Central memory CD8-positive, alpha-beta T cell (primary cell): ENCODE measurements at regions not wholly inside any gene's neighbourhood (a gene's known extent, or its start where the extent isn't known, plus 50 kb on each side); places are given as distances from the start of the nearest gene placed in this dataset.

Source experiments
- ATAC-seq: fragments of 150-1000 bp; cut with Tn5 transposase; replicated peaks from 2 replicates; pipeline ENCODE4 v1.10.0; 2022; ENCODE audit warnings: mild to moderate bottlenecking, moderate FRiP score, moderate number of reproducible peaks; ENCODE audit not compliant: poor library complexity, severe bottlenecking; ENCODE audit errors: extremely low read depth
- DNase-seq, 2 donors: peaks; one replicate each; pipeline ENCODE4 v3.0.0; 2021; ENCODE audit warnings: low spot score in 2 of 2
- H3K27ac Mint-ChIP-seq: one replicate; pipeline ENCODE4 v1.8.0; 2022; ENCODE audit warnings: low read depth, mild to moderate bottlenecking, moderate library complexity, mixed read lengths
- H3K27me3 Mint-ChIP-seq: one replicate; pipeline ENCODE4 v1.8.0; 2022; ENCODE audit warnings: mixed read lengths
- H3K36me3 Mint-ChIP-seq: one replicate; pipeline ENCODE4 v1.8.0; 2022; ENCODE audit warnings: mild to moderate bottlenecking, moderate library complexity, mixed read lengths; ENCODE audit not compliant: insufficient read depth
- H3K4me1 Mint-ChIP-seq: one replicate; pipeline ENCODE4 v1.8.0; 2022; ENCODE audit warnings: mixed read lengths
- H3K4me3 Mint-ChIP-seq: one replicate; pipeline ENCODE4 v1.8.0; 2022; ENCODE audit warnings: mild to moderate bottlenecking, moderate library complexity, mixed read lengths
- H3K9me3 Mint-ChIP-seq: one replicate; pipeline ENCODE4 v1.8.0; 2022; ENCODE audit warnings: mixed read lengths

DNA sequence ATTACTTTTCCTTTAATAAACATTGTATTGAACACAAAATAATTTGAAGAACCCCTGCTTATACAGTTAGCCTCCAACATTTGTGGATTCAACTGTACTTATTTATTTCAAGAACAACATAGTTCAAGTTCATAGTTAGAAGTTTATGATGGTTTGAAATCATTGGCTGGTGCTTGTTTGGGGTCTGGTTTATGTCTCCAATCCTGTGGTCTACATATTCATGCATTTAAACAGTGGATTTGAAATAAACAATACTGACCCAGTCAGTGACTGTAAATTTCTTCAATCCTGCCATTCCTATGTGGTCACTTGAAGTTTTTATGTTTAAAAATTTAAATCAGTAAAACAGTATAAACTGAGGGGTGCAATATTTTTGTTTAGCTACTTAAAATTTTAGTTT lies 145.1 kb upstream of the TRPC7 start:
- ATAC-seq (no peak), DNase-seq (no peak)
- Mint-ChIP-seq H3K36me3 (no peaks in the 10 kb centered on the region), H3K4me3 (no peak overlapping the region), H3K27me3 (no peaks in the 10 kb centered on the region), H3K9me3 (peaks cover 5% of the 10 kb centered on the region), H3K27ac (no peak overlapping the region), H3K4me1 (no peaks in the 10 kb centered on the region)

- peaks cover 2% of the 10 kb centered on the region for H3K36me3 Mint-ChIP-seq
Observed at GRCh38 chr5:136506131-136506530, 140.8 kb upstream of the TRPC7 start.

DNA sequence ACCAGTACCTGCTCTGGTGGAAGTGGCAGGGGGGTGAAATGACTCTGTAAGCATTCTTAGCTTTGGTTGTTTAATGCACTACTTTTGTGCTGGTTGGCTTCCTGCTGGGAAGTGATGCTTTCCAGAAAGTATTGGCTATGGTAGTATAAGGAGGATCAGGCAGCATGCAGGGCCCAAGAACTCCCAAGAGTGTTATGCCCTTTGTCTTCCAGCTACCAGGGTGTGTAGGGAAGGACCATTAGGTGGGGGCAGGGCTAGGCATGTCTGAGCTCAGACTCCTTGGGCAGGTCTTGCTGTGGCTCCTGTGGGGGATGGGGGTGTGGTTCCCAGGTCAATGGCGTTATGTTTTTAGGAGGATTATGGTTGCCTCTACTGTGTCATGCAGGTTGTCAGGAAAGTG lies 135.8 kb upstream of the TRPC7 start:
- peaks cover 11% of the 10 kb centered on the region for H3K9me3 Mint-ChIP-seq
- no peak for DNase-seq
- ATAC-seq: no peak
- peaks cover 15% of the 10 kb centered on the region for H3K27me3 Mint-ChIP-seq
- peaks cover 2% of the 10 kb centered on the region for H3K36me3 Mint-ChIP-seq
- no peak overlapping the region for H3K27ac Mint-ChIP-seq
- H3K4me3 Mint-ChIP-seq: no peak overlapping the region
- no peaks in the 10 kb centered on the region for H3K4me1 Mint-ChIP-seq

More at GRCh38 chr5:136506131-136506530, 140.8 kb upstream of the TRPC7 start:
- H3K27me3 Mint-ChIP-seq: peaks cover 11% of the 10 kb centered on the region
- H3K4me3 Mint-ChIP-seq: no peak overlapping the region
- H3K27ac Mint-ChIP-seq: no peak overlapping the region
- H3K9me3 Mint-ChIP-seq: no peaks in the 10 kb centered on the region
- no peak for ATAC-seq
- DNase-seq: no peak
- no peaks in the 10 kb centered on the region for H3K4me1 Mint-ChIP-seq

DNA sequence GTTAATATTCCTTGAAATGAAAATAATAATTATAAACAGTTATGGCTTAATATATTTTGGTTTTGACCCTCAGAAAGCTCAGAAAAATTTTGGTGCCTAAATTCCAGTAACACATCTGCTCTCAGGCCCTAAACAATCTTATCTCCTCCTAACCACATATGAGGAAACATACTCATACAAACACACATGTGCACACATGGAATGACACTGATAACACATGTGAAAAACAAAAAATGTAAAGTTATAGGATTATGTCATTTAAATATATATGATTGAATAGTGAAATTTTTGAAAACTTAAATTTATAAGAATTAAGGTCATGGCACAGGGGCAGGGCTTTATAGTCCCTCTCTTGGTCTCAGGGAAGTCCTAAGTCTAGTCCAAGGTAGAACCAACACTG lies 127.2 kb upstream of the TRPC7 start:
- H3K27me3 Mint-ChIP-seq: no peaks in the 10 kb centered on the region
- H3K4me3 Mint-ChIP-seq: no peak overlapping the region
- H3K4me1 Mint-ChIP-seq: no peaks in the 10 kb centered on the region
- DNase-seq (no peak), ATAC-seq (no peak)
- H3K9me3 Mint-ChIP-seq: peaks cover 6% of the 10 kb centered on the region
- H3K36me3 Mint-ChIP-seq: no peaks in the 10 kb centered on the region
- H3K27ac Mint-ChIP-seq: no peak overlapping the region

DNA sequence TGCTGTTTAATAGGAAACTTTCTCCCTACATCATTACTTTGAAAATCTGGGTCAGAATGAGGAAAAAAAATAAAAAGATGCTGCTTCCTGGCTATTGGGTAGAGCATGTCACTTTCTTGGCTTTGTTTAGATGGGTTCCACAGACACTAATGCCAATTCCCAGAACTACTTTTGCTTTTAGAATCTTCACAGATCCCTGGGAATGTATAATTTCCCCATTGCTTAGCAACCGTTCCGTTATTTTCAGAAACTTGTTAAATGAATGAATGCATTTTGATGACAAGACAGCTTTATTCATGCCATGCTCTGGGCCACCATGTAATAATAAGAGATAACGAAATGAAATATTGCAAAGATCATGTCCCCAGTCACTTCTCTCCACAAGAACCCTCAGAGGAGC lies 126.5 kb upstream of the TRPC7 start:
- no peaks in the 10 kb centered on the region for H3K36me3 Mint-ChIP-seq
- no peak overlapping the region for H3K4me3 Mint-ChIP-seq
- no peak for DNase-seq

DNA sequence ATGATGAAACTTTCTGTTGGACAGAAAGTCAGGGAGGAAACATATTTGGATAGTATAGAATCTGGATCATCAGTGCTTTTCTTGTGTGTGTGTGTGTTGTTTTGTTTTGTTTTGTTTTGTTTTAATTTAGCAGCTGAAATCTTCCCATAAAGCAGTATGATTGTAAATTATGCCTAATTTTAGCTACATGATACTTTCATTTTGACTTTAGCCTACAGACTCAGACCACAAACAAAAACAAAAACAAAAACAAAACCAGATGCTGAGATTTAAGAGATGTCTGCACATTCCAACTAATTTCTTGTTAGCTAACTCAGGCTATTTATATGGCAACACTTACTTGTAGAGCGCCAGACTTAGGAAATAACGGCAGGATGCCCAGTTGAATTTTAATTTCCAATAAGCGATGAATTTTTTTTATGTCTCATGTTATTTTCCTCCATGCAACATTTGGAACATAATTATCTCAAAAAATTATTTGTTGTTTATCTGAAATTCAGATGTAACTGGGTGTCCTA lies 119.5 kb upstream of the TRPC7 start:
- Mint-ChIP-seq H3K36me3 (no peaks in the 10 kb centered on the region), H3K9me3 (no peaks in the 10 kb centered on the region), H3K4me1 (no peaks in the 10 kb centered on the region), H3K27me3 (no peaks in the 10 kb centered on the region), H3K4me3 (no peak overlapping the region), H3K27ac (no peak overlapping the region)
- ATAC-seq (no peak), DNase-seq (no peak)

More for the DNA sequence above, 126.5 kb upstream of the TRPC7 start:
- Mint-ChIP-seq H3K27me3 (no peaks in the 10 kb centered on the region), H3K27ac (no peak overlapping the region), H3K4me1 (no peaks in the 10 kb centered on the region), H3K9me3 (no peaks in the 10 kb centered on the region)
- no peak for ATAC-seq

DNA sequence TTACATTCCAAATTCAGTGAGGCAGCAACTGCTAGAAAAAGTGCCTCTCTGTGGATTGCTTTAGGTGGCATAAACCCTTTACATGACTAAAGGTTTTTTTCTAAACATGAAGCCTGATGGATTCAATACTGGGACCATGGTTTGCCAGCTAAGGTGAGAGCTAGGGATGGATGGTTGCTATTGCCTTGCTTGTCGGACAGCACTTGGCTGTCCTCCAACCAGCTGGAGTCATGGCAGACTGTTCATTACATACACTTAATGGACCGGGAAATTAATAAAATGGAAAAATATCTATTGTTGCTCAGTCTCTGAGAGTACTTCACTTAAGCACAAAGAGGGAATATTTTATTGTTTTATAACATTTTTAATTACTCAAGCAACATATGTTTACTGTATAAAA lies 116.9 kb upstream of the TRPC7 start:
- no peak overlapping the region for H3K27ac Mint-ChIP-seq
- no peaks in the 10 kb centered on the region for H3K36me3 Mint-ChIP-seq
- H3K27me3 Mint-ChIP-seq: no peaks in the 10 kb centered on the region
- H3K4me1 Mint-ChIP-seq: no peaks in the 10 kb centered on the region
- H3K4me3 Mint-ChIP-seq: no peak overlapping the region
- no peak for ATAC-seq
- no peaks in the 10 kb centered on the region for H3K9me3 Mint-ChIP-seq
- DNase-seq: no peak

DNA sequence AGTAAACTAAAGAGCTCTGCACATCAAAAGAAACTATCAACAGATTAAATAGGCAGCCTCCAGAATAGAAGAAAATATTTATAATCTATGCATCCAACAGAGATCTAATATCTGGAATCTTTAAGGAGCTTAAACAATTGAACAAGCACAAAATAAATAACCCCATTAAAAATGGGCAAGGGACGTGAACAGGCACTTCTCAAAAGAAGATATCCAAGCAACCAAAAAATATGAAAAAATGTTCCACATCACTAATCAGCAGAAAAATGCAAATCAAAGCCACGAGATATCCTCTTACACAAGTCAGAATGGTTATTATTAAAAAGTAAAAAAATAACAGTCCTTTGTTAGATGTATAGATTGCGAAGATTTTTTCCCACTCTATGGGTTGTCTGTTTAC lies 109.1 kb upstream of the TRPC7 start:
- H3K36me3 Mint-ChIP-seq: no peaks in the 10 kb centered on the region
- DNase-seq (no peak), ATAC-seq (no peak)
- no peak overlapping the region for H3K4me3 Mint-ChIP-seq
- no peak overlapping the region for H3K27ac Mint-ChIP-seq
- H3K9me3 Mint-ChIP-seq: peaks cover 6% of the 10 kb centered on the region
- peaks cover 22% of the 10 kb centered on the region for H3K27me3 Mint-ChIP-seq
- no peaks in the 10 kb centered on the region for H3K4me1 Mint-ChIP-seq

- peaks cover 5% of the 10 kb centered on the region for H3K9me3 Mint-ChIP-seq
- H3K4me3 Mint-ChIP-seq: no peak overlapping the region
- ATAC-seq (no peak), DNase-seq (no peak)
- H3K27ac Mint-ChIP-seq: no peak overlapping the region
- H3K36me3 Mint-ChIP-seq: no peaks in the 10 kb centered on the region
- H3K27me3 Mint-ChIP-seq: peaks cover 14% of the 10 kb centered on the region
- H3K4me1 Mint-ChIP-seq: no peaks in the 10 kb centered on the region
Observed at GRCh38 chr5:136467632-136468031, 102.3 kb upstream of the TRPC7 start.

GRCh38 chr5:136466041-136466415 lies 100.7 kb upstream of the TRPC7 start:
- DNase-seq: no peak
- H3K4me1 Mint-ChIP-seq: no peaks in the 10 kb centered on the region
- no peaks in the 10 kb centered on the region for H3K9me3 Mint-ChIP-seq
- no peak overlapping the region for H3K4me3 Mint-ChIP-seq
- no peaks in the 10 kb centered on the region for H3K36me3 Mint-ChIP-seq
- peaks cover 8% of the 10 kb centered on the region for H3K27me3 Mint-ChIP-seq
- no peak overlapping the region for H3K27ac Mint-ChIP-seq
- no peak for ATAC-seq

- no peak for ATAC-seq
- H3K4me1 Mint-ChIP-seq: no peaks in the 10 kb centered on the region
- no peaks in the 10 kb centered on the region for H3K27me3 Mint-ChIP-seq
- H3K4me3 Mint-ChIP-seq: no peak overlapping the region
- H3K36me3 Mint-ChIP-seq: no peaks in the 10 kb centered on the region
- DNase-seq: no peak
- no peaks in the 10 kb centered on the region for H3K9me3 Mint-ChIP-seq
- H3K27ac Mint-ChIP-seq: no peak overlapping the region
Observed at GRCh38 chr5:136458481-136458880, 93.1 kb upstream of the TRPC7 start.

GRCh38 chr5:136457390-136458013 lies 92.2 kb upstream of the TRPC7 start:
- ATAC-seq: no peak
- H3K27me3 Mint-ChIP-seq: no peaks in the 10 kb centered on the region
- H3K4me1 Mint-ChIP-seq: no peaks in the 10 kb centered on the region
- no peaks in the 10 kb centered on the region for H3K9me3 Mint-ChIP-seq
- DNase-seq: no peak
- H3K27ac Mint-ChIP-seq: no peak overlapping the region
- H3K36me3 Mint-ChIP-seq: no peaks in the 10 kb centered on the region
- H3K4me3 Mint-ChIP-seq: no peak overlapping the region

- no peak overlapping the region for H3K27ac Mint-ChIP-seq
- DNase-seq (no peak), ATAC-seq (no peak)
- no peaks in the 10 kb centered on the region for H3K4me1 Mint-ChIP-seq
- H3K36me3 Mint-ChIP-seq: no peaks in the 10 kb centered on the region
- peaks cover 6% of the 10 kb centered on the region for H3K9me3 Mint-ChIP-seq
- H3K4me3 Mint-ChIP-seq: no peak overlapping the region
- H3K27me3 Mint-ChIP-seq: no peaks in the 10 kb centered on the region
Observed at GRCh38 chr5:136455409-136455808, 90.1 kb upstream of the TRPC7 start.
